Upper lobe of right lung (tissue), 1 donor: ENCODE measurements at regions not wholly inside any gene's neighbourhood (a gene's known extent, or its start where the extent isn't known, plus 50 kb on each side); places are given as distances from the start of the nearest gene placed in this dataset.

ENCODE experiments used
- ATAC-seq: fragments of 200-7000 bp; cut with Tn5 transposase; one replicate; pipeline ENCODE4 v1.9.1; 2020; ENCODE audit warnings: mild to moderate bottlenecking, moderate library complexity
- DNase-seq: peaks from one replicate; pipeline ENCODE4 v3.0.0-alpha.2; 2020
- H3K27ac ChIP-seq: fragments of 200-600 bp; one replicate; pipeline ENCODE4 v1.8.0; 2022
- H3K27me3 ChIP-seq: fragments of 200-600 bp; one replicate; pipeline ENCODE4 v1.8.0; 2022; ENCODE audit warnings: mild to moderate bottlenecking
- H3K36me3 ChIP-seq: fragments of 200-600 bp; one replicate; pipeline ENCODE4 v1.8.0; 2022
- H3K4me1 ChIP-seq: fragments of 200-600 bp; one replicate; pipeline ENCODE4 v1.8.0; 2022
- H3K4me3 ChIP-seq: fragments of 200-600 bp; one replicate; pipeline ENCODE4 v1.8.0; 2022; ENCODE audit warnings: mild to moderate bottlenecking
- H3K9me3 ChIP-seq: fragments of 200-600 bp; one replicate; pipeline ENCODE4 v1.8.0; 2022
- intact Hi-C: fragments of 100-400 bp; cut with DNase I; formaldehyde crosslinking; loops from one replicate; pipeline ENCODE4 v1.11.0; 2022
- TF ChIP-seq, protein P1 (sequence below): fragments of 200-600 bp; IDR thresholded peaks from one replicate; pipeline ENCODE4 v1.8.0; 2022; ENCODE audit warnings: antibody characterized with exemption
- donor health status: DM: no; HTN: yes; CAD: no; lungs with severe emphysema.

DNA sequence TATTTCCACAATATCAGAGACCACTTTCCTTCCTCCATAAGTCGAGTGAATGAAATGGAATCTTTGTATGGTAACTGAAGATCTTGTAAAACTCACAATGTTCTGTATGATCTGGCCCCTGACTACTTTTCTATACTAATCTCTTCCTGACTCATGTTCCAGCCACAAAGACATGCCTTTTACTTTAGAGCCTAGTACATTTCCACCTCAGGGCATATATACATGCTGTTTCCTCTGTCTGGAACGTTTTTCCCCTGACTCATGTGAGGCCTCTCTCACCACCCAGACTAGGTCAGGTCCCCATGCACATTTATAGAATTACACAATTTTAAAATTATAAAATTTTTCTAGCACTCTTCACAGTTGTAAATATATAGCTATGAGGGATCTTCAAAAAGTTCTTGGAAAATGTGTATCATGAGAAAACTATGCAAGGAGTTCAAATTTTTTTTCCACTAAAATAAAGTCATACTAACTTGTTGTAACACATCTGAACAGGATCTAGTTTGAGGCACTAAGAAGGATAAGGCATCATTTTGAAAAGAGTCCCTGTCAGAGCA, 208.8 kb downstream of the SH2D1A start:
- intact Hi-C loops = no loop called here
- Histone ChIP-seq H3K4me1 (no peaks in the 10 kb centered on the region), H3K27me3 (no peaks in the 10 kb centered on the region), H3K4me3 (no peak overlapping the region), H3K27ac (no peak overlapping the region), H3K9me3 (no peaks in the 10 kb centered on the region), H3K36me3 (no peaks in the 10 kb centered on the region)
- TF ChIP-seq, protein P1, sequence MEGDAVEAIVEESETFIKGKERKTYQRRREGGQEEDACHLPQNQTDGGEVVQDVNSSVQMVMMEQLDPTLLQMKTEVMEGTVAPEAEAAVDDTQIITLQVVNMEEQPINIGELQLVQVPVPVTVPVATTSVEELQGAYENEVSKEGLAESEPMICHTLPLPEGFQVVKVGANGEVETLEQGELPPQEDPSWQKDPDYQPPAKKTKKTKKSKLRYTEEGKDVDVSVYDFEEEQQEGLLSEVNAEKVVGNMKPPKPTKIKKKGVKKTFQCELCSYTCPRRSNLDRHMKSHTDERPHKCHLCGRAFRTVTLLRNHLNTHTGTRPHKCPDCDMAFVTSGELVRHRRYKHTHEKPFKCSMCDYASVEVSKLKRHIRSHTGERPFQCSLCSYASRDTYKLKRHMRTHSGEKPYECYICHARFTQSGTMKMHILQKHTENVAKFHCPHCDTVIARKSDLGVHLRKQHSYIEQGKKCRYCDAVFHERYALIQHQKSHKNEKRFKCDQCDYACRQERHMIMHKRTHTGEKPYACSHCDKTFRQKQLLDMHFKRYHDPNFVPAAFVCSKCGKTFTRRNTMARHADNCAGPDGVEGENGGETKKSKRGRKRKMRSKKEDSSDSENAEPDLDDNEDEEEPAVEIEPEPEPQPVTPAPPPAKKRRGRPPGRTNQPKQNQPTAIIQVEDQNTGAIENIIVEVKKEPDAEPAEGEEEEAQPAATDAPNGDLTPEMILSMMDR = no peak
- DNase-seq = no peak
- no peak for ATAC-seq

DNA sequence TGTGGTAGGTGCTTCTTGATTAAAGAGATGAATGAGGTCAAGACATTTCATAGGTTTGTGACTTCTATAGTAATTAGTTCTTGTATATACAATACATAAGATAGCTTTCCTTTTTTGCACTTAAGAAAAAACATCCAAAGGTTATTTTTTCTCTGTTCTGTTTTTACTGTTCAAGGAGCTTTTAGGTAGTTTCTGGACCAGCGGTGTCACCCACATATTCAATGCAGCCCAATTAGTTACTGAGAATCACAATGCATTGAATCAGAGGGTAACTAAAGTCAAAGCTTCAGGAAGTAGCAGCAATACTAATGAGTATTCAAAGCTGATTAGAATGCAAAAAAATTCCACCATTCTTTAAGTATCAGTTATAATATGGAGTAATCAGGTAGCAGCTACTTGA, 211.6 kb downstream of the SH2D1A start:
- Histone ChIP-seq H3K36me3 (no peaks in the 10 kb centered on the region), H3K27me3 (no peaks in the 10 kb centered on the region), H3K4me1 (no peaks in the 10 kb centered on the region), H3K4me3 (no peak overlapping the region), H3K27ac (no peak overlapping the region), H3K9me3 (no peaks in the 10 kb centered on the region)
- DNase-seq (no peak), ATAC-seq (no peak)
- intact Hi-C loops = no loop called here
- TF ChIP-seq, protein P1 = no peak

DNA sequence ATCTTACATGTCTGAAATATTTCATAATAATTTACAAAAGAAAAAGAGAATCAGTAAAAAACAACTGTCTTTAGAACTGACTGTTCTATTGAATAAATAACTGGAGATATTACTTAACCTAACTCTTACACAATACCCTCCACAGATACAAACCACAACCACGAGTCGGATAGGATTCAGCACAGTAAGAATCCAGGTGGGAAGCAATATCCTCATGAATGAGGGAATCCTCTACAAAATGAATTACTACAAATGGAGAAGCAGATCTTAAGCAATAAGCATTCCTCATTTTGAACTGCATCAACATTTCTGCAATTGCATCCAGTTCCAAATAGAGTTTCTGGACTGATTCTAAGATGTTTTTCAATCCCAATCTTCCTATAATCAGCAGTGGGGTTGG, 227.1 kb downstream of the SH2D1A start:
- no peak for DNase-seq
- Histone ChIP-seq H3K27me3 (no peaks in the 10 kb centered on the region), H3K27ac (no peak overlapping the region), H3K36me3 (no peaks in the 10 kb centered on the region), H3K9me3 (no peaks in the 10 kb centered on the region), H3K4me3 (no peak overlapping the region), H3K4me1 (no peaks in the 10 kb centered on the region)
- intact Hi-C loops = no loop called here
- no peak for ATAC-seq
- TF ChIP-seq, protein P1 = no peak

DNA sequence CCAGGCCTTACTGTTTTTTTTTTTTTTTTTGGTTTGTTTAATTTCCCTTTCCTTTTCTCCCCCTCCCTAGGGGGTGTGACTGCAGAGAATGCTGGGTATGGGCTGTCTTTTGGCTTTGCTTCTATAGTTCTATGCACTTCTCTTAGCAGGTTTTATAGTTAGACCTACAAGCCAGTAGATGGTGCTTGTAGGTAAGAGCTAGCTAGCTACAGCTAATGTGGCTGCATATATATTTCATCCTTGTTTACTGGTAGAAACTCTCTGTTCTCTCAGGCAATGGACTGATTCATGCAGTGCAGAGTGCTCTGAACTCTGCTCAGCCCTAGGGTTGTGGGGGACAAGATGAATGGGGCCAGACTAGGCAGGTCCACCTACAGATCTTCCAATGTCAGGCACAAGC, 246.4 kb downstream of the SH2D1A start:
- no peaks in the 10 kb centered on the region for H3K4me1 ChIP-seq
- H3K36me3 ChIP-seq = no peaks in the 10 kb centered on the region
- H3K9me3 ChIP-seq = no peaks in the 10 kb centered on the region
- intact Hi-C loops = no loop called here
- DNase-seq (no peak), ATAC-seq (no peak)
- H3K27me3 ChIP-seq = no peaks in the 10 kb centered on the region
- TF ChIP-seq, protein P1 = no peak
- H3K4me3 ChIP-seq = no peak overlapping the region
- no peak overlapping the region for H3K27ac ChIP-seq

DNA sequence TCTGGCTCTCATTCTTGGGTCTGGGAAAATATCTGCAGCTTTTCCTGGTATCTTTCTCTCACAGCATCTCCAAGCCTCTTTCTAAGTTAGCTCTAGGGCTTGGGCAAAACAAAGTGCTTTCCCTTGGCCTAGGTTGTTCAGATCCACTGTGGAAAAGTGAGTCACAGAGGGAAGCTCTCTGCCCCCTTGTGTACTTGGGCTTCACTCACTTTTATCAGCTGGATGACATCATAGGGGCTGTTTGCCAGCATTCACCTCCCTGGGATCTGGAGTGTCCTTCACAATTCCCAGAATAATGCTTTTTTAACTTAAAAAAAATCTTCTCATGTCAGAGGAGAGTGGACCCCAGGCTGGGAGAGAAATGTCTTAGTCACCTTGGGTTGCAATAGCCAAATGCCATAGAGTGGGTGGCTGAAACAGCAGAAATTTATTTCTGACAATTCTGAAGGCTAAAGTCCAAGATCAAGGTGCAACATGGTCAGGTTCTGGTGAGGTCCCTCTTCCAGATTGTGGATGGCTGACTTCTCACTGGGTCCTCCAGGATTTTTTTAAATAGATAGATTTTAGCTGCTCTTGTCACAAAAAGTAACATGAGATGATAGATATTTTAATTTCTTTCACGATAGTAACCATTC, 247.8 kb downstream of the SH2D1A start:
- Histone ChIP-seq H3K4me1 (no peaks in the 10 kb centered on the region), H3K27ac (no peak overlapping the region), H3K9me3 (no peaks in the 10 kb centered on the region), H3K36me3 (no peaks in the 10 kb centered on the region), H3K27me3 (no peaks in the 10 kb centered on the region), H3K4me3 (no peak overlapping the region)
- DNase-seq (no peak), ATAC-seq (no peak)
- TF ChIP-seq, protein P1 = no peak
- intact Hi-C loops = no loop called here

DNA sequence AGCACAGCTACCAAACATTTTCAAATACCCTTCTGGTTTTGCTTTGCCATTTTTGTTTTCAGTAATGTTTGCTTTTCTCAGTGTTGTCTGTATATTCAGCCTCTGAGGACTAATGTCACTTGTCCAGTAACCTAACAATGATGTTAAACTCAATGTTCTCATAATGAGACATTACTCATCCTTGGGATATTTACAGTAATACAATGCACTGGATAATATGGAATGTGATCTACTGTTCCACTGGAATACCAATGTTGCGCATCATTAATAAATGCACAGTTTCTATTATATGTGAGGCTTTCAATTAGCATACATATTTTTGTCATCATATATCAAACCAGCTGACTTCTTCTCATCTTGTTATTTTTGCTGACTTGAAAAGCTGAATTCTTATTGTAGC, 259.1 kb downstream of the SH2D1A start:
- ATAC-seq = no peak
- intact Hi-C loops = no loop called here
- H3K27ac ChIP-seq = no peak overlapping the region
- DNase-seq = no peak
- H3K27me3 ChIP-seq = no peaks in the 10 kb centered on the region
- no peaks in the 10 kb centered on the region for H3K4me1 ChIP-seq
- H3K4me3 ChIP-seq = no peak overlapping the region
- H3K36me3 ChIP-seq = no peaks in the 10 kb centered on the region
- TF ChIP-seq, protein P1 = no peak
- no peaks in the 10 kb centered on the region for H3K9me3 ChIP-seq
